ENCODE measurements at regions not wholly inside any gene's neighbourhood (a gene's known extent, or its start where the extent isn't known, plus 50 kb on each side); places are given as distances from the start of the nearest gene placed in this dataset.

DNA sequence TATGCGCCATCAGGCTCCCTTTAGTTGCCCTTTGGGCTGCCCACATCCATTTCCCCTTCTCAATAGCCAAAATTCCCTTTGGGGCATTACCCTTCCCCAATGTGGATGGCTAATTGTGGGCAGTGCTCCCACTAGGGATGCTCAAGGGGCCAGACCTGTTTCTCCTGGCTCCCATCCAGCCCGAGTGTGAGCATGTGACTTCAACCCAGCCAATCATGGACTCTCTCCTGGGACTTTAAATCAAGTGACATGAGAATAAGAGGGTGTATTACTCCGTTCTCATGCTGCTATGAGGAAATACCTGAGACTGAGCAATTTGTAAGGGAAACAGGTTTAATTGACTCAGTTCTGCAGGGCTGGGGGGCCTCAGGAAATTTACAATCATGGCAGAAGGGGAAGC, 60.9 kb upstream of the WSB1 start:
- no peak for DNase-seq (ENCODE audit: low read depth)
- Histone ChIP-seq H3K4me3 (ENCODE audit: low read depth, low read length) (no peak overlapping the region), H3K36me3 (ENCODE audit: control insufficient read depth, insufficient read depth, low read length) (no peaks in the 10 kb centered on the region), H3K27me3 (ENCODE audit: control insufficient read depth, insufficient read depth, low read length) (peaks cover 1% of the 10 kb centered on the region)
- TF ChIP-seq, protein P1, sequence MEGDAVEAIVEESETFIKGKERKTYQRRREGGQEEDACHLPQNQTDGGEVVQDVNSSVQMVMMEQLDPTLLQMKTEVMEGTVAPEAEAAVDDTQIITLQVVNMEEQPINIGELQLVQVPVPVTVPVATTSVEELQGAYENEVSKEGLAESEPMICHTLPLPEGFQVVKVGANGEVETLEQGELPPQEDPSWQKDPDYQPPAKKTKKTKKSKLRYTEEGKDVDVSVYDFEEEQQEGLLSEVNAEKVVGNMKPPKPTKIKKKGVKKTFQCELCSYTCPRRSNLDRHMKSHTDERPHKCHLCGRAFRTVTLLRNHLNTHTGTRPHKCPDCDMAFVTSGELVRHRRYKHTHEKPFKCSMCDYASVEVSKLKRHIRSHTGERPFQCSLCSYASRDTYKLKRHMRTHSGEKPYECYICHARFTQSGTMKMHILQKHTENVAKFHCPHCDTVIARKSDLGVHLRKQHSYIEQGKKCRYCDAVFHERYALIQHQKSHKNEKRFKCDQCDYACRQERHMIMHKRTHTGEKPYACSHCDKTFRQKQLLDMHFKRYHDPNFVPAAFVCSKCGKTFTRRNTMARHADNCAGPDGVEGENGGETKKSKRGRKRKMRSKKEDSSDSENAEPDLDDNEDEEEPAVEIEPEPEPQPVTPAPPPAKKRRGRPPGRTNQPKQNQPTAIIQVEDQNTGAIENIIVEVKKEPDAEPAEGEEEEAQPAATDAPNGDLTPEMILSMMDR (IDR thresholded peaks at IDR 0.05; ENCODE audit: insufficient read depth, low read length, poor library complexity, severe bottlenecking), result no peak

DNA sequence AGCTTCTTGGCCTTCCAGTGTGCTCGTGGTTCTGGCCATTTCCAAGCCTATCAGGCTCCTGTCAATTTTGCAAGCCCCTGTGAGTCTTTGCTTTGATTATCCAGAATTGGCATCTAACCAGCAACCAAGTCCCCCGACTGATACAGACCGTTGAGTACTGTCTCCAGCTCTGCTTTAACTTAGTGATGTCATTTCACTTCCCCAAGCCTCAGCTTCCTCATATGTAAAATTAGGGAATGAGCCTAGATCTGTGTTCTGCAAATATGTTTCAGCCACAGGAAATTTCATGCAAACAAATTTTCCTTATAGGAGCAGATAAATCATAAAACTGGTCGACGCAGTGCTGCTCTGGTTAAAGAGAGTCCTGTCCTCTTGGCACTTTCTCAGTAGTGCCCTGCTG, 60.1 kb upstream of the WSB1 start:
- no peak overlapping the region for H3K4me3 ChIP-seq (ENCODE audit: low read depth, low read length)
- peaks cover 2% of the 10 kb centered on the region for H3K27me3 ChIP-seq (ENCODE audit: control insufficient read depth, insufficient read depth, low read length)
- no peaks in the 10 kb centered on the region for H3K36me3 ChIP-seq (ENCODE audit: control insufficient read depth, insufficient read depth, low read length)
- DNase-seq (ENCODE audit: low read depth), result no peak
- TF ChIP-seq, protein P1 (IDR thresholded peaks at IDR 0.05; ENCODE audit: insufficient read depth, low read length, poor library complexity, severe bottlenecking), result no peak

DNA sequence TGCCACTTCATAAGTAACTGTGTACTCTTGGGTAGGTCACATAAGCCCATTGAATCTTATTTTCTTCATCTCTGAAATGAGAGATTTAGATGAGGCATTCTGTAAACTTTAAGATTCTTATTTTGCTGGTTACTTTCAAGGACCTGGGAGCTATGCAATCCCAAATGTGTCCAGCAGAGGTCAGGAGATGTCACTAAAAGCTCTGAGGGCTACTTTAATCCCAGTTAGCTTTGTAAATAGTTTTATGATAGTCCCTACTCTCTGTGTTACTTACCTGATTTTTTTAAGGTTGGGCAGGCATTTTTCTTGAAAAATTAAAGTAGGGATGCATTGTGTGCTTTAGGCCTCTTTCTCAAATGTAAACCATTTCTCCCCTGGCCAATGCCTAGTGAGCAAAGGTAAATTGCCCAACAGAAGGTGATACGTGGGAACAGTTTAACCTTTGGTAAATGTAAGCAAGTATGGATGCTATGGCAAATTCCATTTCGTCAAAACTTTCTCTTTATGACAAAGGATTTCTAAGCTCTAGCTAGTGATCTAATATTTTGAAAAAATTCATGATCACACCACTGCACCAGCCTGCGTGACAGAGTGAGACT, 57.1 kb upstream of the WSB1 start:
- Histone ChIP-seq H3K4me3 (ENCODE audit: low read depth, low read length) (no peak overlapping the region), H3K36me3 (ENCODE audit: control insufficient read depth, insufficient read depth, low read length) (no peaks in the 10 kb centered on the region), H3K27me3 (ENCODE audit: control insufficient read depth, insufficient read depth, low read length) (peaks cover 2% of the 10 kb centered on the region)
- TF ChIP-seq, protein P1 (IDR thresholded peaks at IDR 0.05; ENCODE audit: insufficient read depth, low read length, poor library complexity, severe bottlenecking), result peak; percentile 81
- peak; percentile 35 for DNase-seq (ENCODE audit: low read depth)

DNA sequence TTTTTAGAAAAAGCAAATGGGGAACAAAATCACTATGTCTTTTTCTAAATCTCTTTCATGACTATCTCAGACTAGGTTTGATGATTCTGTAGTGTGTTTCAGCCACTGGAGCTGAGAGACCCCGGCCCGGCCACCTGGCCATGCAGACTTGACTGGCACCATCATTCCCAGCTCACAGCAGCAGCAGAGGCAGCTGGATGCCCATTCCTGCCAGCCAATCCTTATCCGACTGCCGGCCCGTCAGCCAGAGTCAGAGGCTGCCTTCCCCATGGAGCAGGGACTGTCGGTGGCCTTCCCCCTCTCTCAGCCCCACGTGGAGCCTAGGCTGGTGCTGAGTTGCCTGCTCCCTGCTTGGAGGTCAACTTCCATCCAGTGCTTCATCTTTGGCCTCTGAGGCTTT, 56.0 kb upstream of the WSB1 start:
- H3K36me3 ChIP-seq (ENCODE audit: control insufficient read depth, insufficient read depth, low read length), result no peaks in the 10 kb centered on the region
- TF ChIP-seq, protein P1 (IDR thresholded peaks at IDR 0.05; ENCODE audit: insufficient read depth, low read length, poor library complexity, severe bottlenecking), result no peak
- no peak overlapping the region for H3K4me3 ChIP-seq (ENCODE audit: low read depth, low read length)
- no peak for DNase-seq (ENCODE audit: low read depth)
- peaks cover 2% of the 10 kb centered on the region for H3K27me3 ChIP-seq (ENCODE audit: control insufficient read depth, insufficient read depth, low read length)

DNA sequence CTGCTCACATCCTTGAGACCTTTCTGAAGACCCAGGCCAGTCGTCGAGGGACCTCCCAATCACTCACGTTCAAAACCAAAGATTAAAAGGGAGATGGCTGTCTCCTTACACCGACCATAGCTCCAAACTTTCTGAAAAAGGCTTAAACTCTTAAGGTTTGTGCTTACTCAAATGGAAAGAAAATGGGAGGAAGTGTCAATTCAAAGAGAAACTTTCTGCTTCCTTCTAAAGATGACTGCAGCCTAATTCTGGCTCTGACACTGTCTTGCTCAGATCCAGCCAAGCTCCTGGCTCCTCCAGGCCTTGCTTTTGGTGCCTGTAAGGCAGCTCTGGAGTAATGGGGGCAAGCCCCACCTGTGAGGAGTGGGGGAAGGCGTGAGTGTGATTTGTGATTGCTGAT, 54.9 kb upstream of the WSB1 start:
- H3K4me3 ChIP-seq (ENCODE audit: low read depth, low read length), result no peak overlapping the region
- no peaks in the 10 kb centered on the region for H3K36me3 ChIP-seq (ENCODE audit: control insufficient read depth, insufficient read depth, low read length)
- peaks cover 2% of the 10 kb centered on the region for H3K27me3 ChIP-seq (ENCODE audit: control insufficient read depth, insufficient read depth, low read length)
- no peak for DNase-seq (ENCODE audit: low read depth)
- TF ChIP-seq, protein P1 (IDR thresholded peaks at IDR 0.05; ENCODE audit: insufficient read depth, low read length, poor library complexity, severe bottlenecking), result no peak

DNA sequence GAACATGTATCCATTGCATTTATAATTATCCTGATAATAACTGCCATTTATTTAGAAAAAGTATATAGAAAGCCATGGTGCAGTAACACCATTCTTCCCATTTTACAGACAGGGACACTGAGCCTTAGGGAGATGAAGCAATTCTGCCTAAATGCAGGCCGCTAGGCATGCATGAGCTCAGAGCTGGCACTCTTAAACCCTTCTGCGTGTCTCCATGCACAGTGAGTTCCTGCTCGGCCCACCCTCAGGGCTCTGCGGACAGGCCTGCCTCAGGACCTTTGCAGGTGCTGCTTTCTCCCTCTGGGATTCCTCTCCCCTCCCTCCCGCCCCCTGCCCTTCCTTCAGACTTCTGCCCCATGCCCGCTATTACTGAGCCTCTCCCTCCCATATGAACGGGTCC, 54.3 kb upstream of the WSB1 start:
- no peak overlapping the region for H3K4me3 ChIP-seq (ENCODE audit: low read depth, low read length)
- no peak for DNase-seq (ENCODE audit: low read depth)
- no peaks in the 10 kb centered on the region for H3K36me3 ChIP-seq (ENCODE audit: control insufficient read depth, insufficient read depth, low read length)
- H3K27me3 ChIP-seq (ENCODE audit: control insufficient read depth, insufficient read depth, low read length), result peaks cover 2% of the 10 kb centered on the region
- TF ChIP-seq, protein P1 (IDR thresholded peaks at IDR 0.05; ENCODE audit: insufficient read depth, low read length, poor library complexity, severe bottlenecking), result no peak

Data from kidney epithelial cell (primary cell).